ENCODE measurements at regions not wholly inside any gene's neighbourhood (a gene's known extent, or its start where the extent isn't known, plus 50 kb on each side); places are given as distances from the start of the nearest gene placed in this dataset.
A peak's percentile ranks its signal among the peaks of the same experiment; 100 is the strongest.

- no peak for DNase-seq (ENCODE audit: low spot score)
Measured at GRCh38 chrX:144791298-144791697, 456.0 kb upstream of the SPANXN1 start.

DNA sequence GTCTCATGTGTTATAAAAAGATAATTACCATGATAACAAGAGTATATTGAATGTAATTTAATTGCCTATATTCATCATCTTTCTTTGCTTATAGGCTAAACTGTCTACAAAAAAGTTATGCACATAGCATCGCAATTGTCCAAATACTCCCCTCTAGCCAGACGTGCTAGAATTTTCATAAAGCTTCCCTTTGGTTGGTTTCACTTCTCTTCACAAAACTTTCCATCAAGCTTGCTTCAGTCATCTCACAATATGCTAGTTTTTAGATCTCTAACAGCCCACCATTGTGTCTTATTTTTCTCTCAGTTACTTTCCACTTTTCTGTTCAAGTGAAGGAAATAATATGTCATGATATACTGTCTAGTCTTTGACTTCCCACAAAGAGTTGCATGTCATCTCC is 448.3 kb upstream of the SPANXN1 start:
- no peak for DNase-seq (ENCODE audit: low spot score)

DNA sequence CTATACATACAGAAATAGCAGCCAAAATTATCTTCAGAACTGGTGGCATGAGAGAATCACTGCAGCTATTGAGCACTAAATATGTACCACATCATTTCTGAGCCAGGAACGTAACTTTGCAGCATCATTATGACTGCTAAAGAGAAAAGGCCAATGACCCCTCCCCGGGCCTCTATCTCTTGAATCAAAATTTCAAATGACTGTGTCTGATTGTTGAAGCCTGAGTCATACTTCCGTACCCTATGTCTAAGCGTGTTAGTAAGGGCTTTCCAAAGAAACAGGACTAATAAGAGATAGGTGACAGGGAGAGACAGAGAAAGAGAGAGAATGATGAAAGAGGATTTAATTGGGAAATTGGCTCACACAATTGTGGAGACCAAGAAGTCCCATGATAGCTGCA is 445.5 kb upstream of the SPANXN1 start:
- no peak for DNase-seq (ENCODE audit: low spot score)

DNA sequence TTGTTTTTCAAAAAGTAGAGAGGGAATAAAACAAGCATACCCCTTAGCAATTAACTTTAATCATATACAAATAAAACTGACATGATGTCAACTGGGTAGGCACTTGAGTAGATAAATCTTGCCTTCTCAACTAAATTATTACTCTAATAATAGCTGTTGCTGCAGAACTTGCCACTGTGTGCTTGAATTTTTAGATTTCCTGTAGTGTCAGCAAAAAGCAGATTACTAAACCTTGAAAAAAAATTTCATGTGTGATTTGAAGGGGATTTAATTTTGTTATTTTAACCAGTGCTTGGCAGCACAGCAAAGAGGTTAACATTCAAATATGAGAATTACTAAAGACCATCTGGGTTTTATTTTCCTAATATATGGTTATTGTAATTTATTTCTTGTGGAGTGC is 438.3 kb upstream of the SPANXN1 start:
- no peak for DNase-seq (ENCODE audit: low spot score)

DNA sequence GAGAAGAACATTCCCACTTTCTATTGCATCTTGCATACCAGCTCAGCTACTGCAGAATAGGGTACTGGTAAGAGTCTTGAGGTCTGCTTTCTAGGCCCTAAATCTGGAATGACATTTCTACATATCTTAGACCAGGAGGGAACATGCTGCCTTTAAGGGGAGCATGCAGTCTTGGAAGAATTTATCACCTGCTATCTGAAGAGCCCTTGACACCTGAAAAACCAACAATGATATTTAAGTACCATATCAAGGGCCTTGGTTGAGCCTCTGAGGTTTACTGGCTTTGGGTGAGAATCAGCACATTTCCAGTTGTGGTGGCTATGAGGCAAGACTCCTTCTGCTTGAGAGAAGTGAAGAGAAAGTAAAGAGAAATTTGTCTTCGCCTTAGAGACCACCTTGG is 436.8 kb upstream of the SPANXN1 start:
- no peak for DNase-seq (ENCODE audit: low spot score)

GRCh38 chrX:144819406-144819805 is 427.9 kb upstream of the SPANXN1 start:
- no peak for DNase-seq (ENCODE audit: low spot score)

GRCh38 chrX:144840616-144841015 is 406.7 kb upstream of the SPANXN1 start:
- no peak for DNase-seq (ENCODE audit: low spot score)

DNA sequence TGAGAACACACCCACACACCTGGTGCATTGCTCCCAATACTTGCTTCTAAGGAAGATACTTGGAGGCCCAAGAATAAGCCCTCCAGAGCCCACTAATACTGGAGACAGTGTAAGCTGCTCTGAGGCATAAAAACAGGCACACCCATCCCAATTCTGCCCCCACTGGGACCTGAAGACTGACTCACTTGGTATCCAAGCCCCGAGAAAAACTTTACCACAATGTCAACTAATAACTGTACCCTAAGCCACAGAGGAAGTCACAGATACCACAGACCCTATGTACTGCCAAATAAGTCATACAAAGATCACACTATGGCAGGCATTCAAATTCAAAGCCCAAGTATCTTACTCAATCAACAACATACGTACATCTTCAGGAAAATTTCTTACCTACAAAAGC is 398.2 kb upstream of the SPANXN1 start:
- DNase-seq (ENCODE audit: low spot score), result no peak

DNA sequence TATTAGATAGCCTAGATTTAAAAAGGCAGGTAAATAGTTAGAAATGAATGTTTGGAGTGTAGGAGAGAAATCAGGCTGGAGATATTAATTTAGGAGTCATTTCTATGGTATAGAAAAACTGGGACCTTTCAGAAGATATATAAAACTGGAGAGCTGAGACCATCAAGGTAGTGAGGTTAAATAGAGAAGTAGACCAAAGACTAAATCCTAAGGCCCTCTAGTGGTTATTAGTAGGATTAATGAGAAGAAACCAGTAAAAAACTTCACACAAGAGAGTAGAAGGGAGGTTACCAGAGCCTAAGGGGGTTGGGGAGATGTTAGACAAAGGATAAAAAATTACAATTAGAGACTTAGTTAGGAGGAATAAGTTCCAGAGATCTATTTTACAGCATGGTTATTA is 351.0 kb upstream of the SPANXN1 start:
- peak; percentile 2 for DNase-seq (ENCODE audit: low spot score)

DNA sequence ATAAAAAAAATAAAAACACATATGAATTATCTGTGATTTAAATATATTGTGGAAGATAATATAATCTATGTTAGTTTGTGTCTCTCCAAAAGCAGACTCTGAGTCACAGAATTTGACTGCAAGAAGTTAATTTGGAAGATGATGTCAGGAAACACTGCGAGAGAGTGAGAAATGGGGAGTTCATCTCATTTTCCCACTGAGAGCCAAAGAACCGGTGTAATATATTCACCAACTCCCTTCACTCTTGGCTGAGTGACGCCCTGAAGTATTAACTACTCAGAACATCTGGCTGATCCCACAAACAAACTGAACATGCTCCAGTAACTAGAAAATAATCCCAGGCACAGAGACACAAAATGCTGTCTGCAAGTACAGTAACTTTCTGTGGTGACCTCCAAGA is 345.8 kb upstream of the SPANXN1 start:
- no peak for DNase-seq (ENCODE audit: low spot score)

- DNase-seq (ENCODE audit: low spot score), result no peak
Measured at GRCh38 chrX:144916785-144917184, 330.5 kb upstream of the SPANXN1 start.

GRCh38 chrX:144918936-144919335 is 328.4 kb upstream of the SPANXN1 start:
- DNase-seq (ENCODE audit: low spot score), result no peak

GRCh38 chrX:144946666-144947065 is 300.6 kb upstream of the SPANXN1 start:
- DNase-seq (ENCODE audit: low spot score), result no peak
